ENCODE measurements at regions not wholly inside any gene's neighbourhood (a gene's known extent, or its start where the extent isn't known, plus 50 kb on each side); places are given as distances from the start of the nearest gene placed in this dataset.

GRCh38 chr12:42807251-42807650 is 217.7 kb upstream of the PRICKLE1 start:
- Histone ChIP-seq H3K4me3 (replicated peaks in 1 of 3) (no peak overlapping the region), H3K9me3 (no peaks in the 10 kb centered on the region), H3K36me3 (no peaks in the 10 kb centered on the region), H3K4me1 (no peaks in the 10 kb centered on the region), H3K27me3 (no peaks in the 10 kb centered on the region), H3K27ac (no peak overlapping the region)
- no peak for TF ChIP-seq POLR2A (IDR thresholded peaks at IDR 0.05)
- TF ChIP-seq, protein P1, sequence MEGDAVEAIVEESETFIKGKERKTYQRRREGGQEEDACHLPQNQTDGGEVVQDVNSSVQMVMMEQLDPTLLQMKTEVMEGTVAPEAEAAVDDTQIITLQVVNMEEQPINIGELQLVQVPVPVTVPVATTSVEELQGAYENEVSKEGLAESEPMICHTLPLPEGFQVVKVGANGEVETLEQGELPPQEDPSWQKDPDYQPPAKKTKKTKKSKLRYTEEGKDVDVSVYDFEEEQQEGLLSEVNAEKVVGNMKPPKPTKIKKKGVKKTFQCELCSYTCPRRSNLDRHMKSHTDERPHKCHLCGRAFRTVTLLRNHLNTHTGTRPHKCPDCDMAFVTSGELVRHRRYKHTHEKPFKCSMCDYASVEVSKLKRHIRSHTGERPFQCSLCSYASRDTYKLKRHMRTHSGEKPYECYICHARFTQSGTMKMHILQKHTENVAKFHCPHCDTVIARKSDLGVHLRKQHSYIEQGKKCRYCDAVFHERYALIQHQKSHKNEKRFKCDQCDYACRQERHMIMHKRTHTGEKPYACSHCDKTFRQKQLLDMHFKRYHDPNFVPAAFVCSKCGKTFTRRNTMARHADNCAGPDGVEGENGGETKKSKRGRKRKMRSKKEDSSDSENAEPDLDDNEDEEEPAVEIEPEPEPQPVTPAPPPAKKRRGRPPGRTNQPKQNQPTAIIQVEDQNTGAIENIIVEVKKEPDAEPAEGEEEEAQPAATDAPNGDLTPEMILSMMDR (IDR thresholded peaks at IDR 0.05) = no peak
- WGBS, 2 donors = 70 to 78% methylated on average over 2 of the region's 2 CpGs
- DNase-seq = no peak
- intact Hi-C loops (cut with DNase I) = no loop called here

DNA sequence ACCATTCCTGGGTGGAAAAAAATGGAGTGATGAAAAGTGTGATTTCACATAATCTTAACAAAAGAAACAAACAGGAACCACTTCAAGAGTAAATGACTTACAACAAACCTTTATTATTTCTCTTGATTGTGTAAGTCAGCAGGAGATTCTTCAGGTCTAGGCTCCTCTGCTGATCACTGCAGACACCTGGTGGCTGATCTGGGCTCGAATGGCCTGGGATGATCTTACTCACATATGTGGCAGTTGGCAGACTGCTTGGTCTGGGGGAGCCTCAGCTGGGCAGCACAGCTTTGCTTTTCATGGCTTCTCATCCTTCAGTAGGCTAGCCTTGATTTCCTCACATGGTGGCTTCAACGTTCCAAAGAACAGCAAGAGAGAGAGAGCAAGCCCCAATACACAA is 215.4 kb upstream of the PRICKLE1 start:
- TF ChIP-seq, protein P1 (IDR thresholded peaks at IDR 0.05) = no peak
- TF ChIP-seq POLR2A (IDR thresholded peaks at IDR 0.05) = no peak
- Histone ChIP-seq H3K4me1 (no peaks in the 10 kb centered on the region), H3K27me3 (no peaks in the 10 kb centered on the region), H3K4me3 (replicated peaks in 1 of 3) (no peak overlapping the region), H3K36me3 (no peaks in the 10 kb centered on the region), H3K9me3 (no peaks in the 10 kb centered on the region), H3K27ac (no peak overlapping the region)
- no peak for DNase-seq
- 58 to 72% methylated on average over 2 of the region's 2 CpGs for WGBS, 2 donors
- intact Hi-C loops (cut with DNase I) = no loop called here

GRCh38 chr12:42802785-42803189 is 213.2 kb upstream of the PRICKLE1 start:
- TF ChIP-seq, protein P1 (IDR thresholded peaks at IDR 0.05) = no peak
- TF ChIP-seq POLR2A (IDR thresholded peaks at IDR 0.05) = no peak
- Histone ChIP-seq H3K9me3 (no peaks in the 10 kb centered on the region), H3K36me3 (no peaks in the 10 kb centered on the region), H3K27ac (no peak overlapping the region), H3K4me3 (replicated peaks in 1 of 3) (no peak overlapping the region), H3K27me3 (no peaks in the 10 kb centered on the region), H3K4me1 (no peaks in the 10 kb centered on the region)
- intact Hi-C loops (cut with DNase I) = no loop called here
- DNase-seq = no peak
- 49 to 68% methylated on average over 4 of the region's 4 CpGs for WGBS, 2 donors

DNA sequence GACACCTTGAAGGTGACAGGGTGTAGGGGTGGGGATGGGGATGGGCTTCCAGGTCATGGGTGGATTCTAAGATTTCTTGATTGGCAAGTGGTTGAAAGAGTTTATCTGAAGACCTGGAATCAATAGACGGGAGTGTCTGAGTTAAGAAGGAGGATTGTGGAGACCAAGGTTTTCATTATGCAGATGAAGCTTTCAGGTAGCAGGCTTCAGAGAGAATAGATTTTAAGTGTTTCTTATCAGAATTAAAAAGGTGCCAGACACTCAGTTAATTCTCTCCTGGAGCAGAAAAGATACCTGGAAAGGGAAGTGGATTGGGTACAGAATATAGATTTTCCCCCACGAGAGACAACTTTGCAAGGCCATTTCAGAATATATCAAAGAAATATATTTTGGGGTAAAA is 211.7 kb upstream of the PRICKLE1 start:
- H3K4me1 ChIP-seq = no peaks in the 10 kb centered on the region
- no peaks in the 10 kb centered on the region for H3K9me3 ChIP-seq
- no peaks in the 10 kb centered on the region for H3K27me3 ChIP-seq
- no peak for TF ChIP-seq POLR2A (IDR thresholded peaks at IDR 0.05)
- TF ChIP-seq, protein P1 (IDR thresholded peaks at IDR 0.05) = no peak
- H3K36me3 ChIP-seq = no peaks in the 10 kb centered on the region
- no peak overlapping the region for H3K4me3 ChIP-seq (replicated peaks in 1 of 3)
- WGBS, 2 donors = 74 to 76% methylated on average over 2 of the region's 2 CpGs
- H3K27ac ChIP-seq = no peak overlapping the region
- intact Hi-C loops (cut with DNase I) = no loop called here
- DNase-seq = no peak

GRCh38 chr12:42799966-42800365 is 210.4 kb upstream of the PRICKLE1 start:
- TF ChIP-seq, protein P1 (IDR thresholded peaks at IDR 0.05) = no peak
- TF ChIP-seq POLR2A (IDR thresholded peaks at IDR 0.05) = no peak
- no peak for DNase-seq
- Histone ChIP-seq H3K27me3 (no peaks in the 10 kb centered on the region), H3K9me3 (no peaks in the 10 kb centered on the region), H3K36me3 (no peaks in the 10 kb centered on the region), H3K27ac (no peak overlapping the region), H3K4me1 (no peaks in the 10 kb centered on the region), H3K4me3 (replicated peaks in 1 of 3) (no peak overlapping the region)
- intact Hi-C loops (cut with DNase I) = no loop called here
- WGBS, 2 donors = 91 to 92% methylated on average over 1 of the region's 1 CpG
